ENCODE measurements at regions not wholly inside any gene's neighbourhood (a gene's known extent, or its start where the extent isn't known, plus 50 kb on each side); places are given as distances from the start of the nearest gene placed in this dataset.
A peak's percentile ranks its signal among the peaks of the same experiment; 100 is the strongest.

DNA sequence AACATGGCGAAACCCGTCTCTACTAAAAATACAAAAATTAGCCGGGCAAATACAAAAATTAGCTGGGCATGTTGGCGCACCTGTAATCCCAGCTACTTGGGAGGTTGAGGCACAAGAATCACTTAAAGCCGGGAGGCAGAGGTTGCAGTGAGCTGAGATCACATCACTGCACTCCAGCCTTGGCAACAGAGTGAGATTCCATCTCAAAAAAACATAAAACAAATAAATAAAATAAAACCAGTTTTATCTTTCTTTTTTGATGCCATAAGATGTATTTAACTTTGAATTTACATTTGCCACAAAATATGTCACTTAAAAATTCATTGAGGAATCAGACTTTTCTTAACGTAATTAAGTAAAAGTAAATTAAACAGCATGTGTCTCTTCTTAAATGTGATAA, 113.3 kb upstream of the ERRFI1 start:
- in situ Hi-C loops (cut with HindIII; ENCODE audit: low pct_unique_long_range_greater_than_20kb, low sequenced_read_pairs): no loop called here
- Histone ChIP-seq H3K9me3 (ENCODE audit: control insufficient read depth, insufficient read depth, low read depth, low read length) (no peaks in the 10 kb centered on the region), H3K27me3 (ENCODE audit: control insufficient read depth, insufficient read depth, low read length) (no peaks in the 10 kb centered on the region), H3K4me1 (ENCODE audit: control insufficient read depth, insufficient read depth, low read length) (peaks cover 48% of the 10 kb centered on the region), H3K27ac (ENCODE audit: low read length) (peak overlapping the region; percentile 98), H3K4me3 (ENCODE audit: low read depth in 2 of 2, low read length in 2 of 2) (no peak overlapping the region), H3K36me3 (ENCODE audit: control insufficient read depth, insufficient read depth, low read length) (no peaks in the 10 kb centered on the region)
- intact Hi-C loops (cut with micrococcal nuclease; ENCODE audit: unreplicated experiment): loop anchor here (5.0 kb wide), 1 partner anchor 173 kb away; no protein-coding TSS in a partner anchor
- CTCF ChIA-PET: no interaction called here
- no peak for DNase-seq (ENCODE audit: low read depth, low spot score)
- no TSS peak for BruUV-seq (replicated peaks)
- POLR2A ChIA-PET: no interaction called here
- ATAC-seq: no peak
- TF ChIP-seq POLR2AphosphoS5 (IDR thresholded peaks at IDR 0.05; ENCODE audit: low read depth, low read length) (no peak), REST (IDR thresholded peaks at IDR 0.05; ENCODE audit: insufficient read depth in 1 of 2, low read depth in 2 of 2, low read length in 1 of 2) (no peak), TCF7L2 (IDR thresholded peaks at IDR 0.05; ENCODE audit: low read depth, low read length) (no peak), SIN3A (IDR thresholded peaks at IDR 0.05; ENCODE audit: borderline replicate concordance, insufficient read depth, low read depth, low read length) (no peak)
- TF ChIP-seq, protein P1, sequence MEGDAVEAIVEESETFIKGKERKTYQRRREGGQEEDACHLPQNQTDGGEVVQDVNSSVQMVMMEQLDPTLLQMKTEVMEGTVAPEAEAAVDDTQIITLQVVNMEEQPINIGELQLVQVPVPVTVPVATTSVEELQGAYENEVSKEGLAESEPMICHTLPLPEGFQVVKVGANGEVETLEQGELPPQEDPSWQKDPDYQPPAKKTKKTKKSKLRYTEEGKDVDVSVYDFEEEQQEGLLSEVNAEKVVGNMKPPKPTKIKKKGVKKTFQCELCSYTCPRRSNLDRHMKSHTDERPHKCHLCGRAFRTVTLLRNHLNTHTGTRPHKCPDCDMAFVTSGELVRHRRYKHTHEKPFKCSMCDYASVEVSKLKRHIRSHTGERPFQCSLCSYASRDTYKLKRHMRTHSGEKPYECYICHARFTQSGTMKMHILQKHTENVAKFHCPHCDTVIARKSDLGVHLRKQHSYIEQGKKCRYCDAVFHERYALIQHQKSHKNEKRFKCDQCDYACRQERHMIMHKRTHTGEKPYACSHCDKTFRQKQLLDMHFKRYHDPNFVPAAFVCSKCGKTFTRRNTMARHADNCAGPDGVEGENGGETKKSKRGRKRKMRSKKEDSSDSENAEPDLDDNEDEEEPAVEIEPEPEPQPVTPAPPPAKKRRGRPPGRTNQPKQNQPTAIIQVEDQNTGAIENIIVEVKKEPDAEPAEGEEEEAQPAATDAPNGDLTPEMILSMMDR (IDR thresholded peaks at IDR 0.05): no peak

DNA sequence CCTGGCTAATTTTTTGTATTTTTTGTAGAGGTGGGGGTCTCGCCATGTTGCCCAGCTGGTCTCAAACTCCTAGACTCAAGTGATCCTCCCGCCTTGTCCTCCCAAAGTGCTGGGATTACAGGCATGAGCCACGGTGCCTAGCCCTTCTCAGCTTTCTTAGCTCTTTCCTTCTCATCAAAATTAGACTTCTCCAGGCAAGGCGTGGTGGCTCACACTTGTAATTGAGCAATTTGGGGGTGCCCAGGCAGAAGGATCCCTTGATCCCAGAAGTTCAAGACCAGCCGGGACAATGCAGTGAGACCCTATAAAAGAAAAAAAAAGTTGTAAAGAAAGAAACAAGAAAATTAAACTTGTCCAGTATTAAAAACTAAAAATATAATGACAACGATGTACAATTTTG, 112.6 kb upstream of the ERRFI1 start:
- in situ Hi-C loops (cut with HindIII; ENCODE audit: low pct_unique_long_range_greater_than_20kb, low sequenced_read_pairs): no loop called here
- Histone ChIP-seq H3K27ac (ENCODE audit: low read length) (peak overlapping the region; percentile 98), H3K9me3 (ENCODE audit: control insufficient read depth, insufficient read depth, low read depth, low read length) (no peaks in the 10 kb centered on the region), H3K27me3 (ENCODE audit: control insufficient read depth, insufficient read depth, low read length) (no peaks in the 10 kb centered on the region), H3K4me1 (ENCODE audit: control insufficient read depth, insufficient read depth, low read length) (peaks cover 53% of the 10 kb centered on the region), H3K4me3 (ENCODE audit: low read depth in 2 of 2, low read length in 2 of 2) (no peak overlapping the region), H3K36me3 (ENCODE audit: control insufficient read depth, insufficient read depth, low read length) (no peaks in the 10 kb centered on the region)
- BruUV-seq (replicated peaks): no TSS peak
- TF ChIP-seq REST (IDR thresholded peaks at IDR 0.05; ENCODE audit: insufficient read depth in 1 of 2, low read depth in 2 of 2, low read length in 1 of 2): no peak
- TF ChIP-seq, protein P1 (IDR thresholded peaks at IDR 0.05): no peak
- TF ChIP-seq TCF7L2 (IDR thresholded peaks at IDR 0.05; ENCODE audit: low read depth, low read length): no peak
- no peak for TF ChIP-seq SIN3A (IDR thresholded peaks at IDR 0.05; ENCODE audit: borderline replicate concordance, insufficient read depth, low read depth, low read length)
- TF ChIP-seq POLR2AphosphoS5 (IDR thresholded peaks at IDR 0.05; ENCODE audit: low read depth, low read length): no peak
- DNase-seq (ENCODE audit: low read depth, low spot score) (no peak), ATAC-seq (no peak)
- ChIA-PET CTCF (no interaction called here), POLR2A (no interaction called here)
- intact Hi-C loops (cut with micrococcal nuclease; ENCODE audit: unreplicated experiment): loop anchor here (5.0 kb wide), 1 partner anchor 174 kb away; no protein-coding TSS in a partner anchor
